GM18505 (cell line): ENCODE measurements at regions not wholly inside any gene's neighbourhood (a gene's known extent, or its start where the extent isn't known, plus 50 kb on each side); places are given as distances from the start of the nearest gene placed in this dataset.
A peak's percentile ranks its signal among the peaks of the same experiment; 100 is the strongest.

Experiments used
- ATAC-seq: cut with Tn5 transposase; IDR thresholded peaks from one replicate; pipeline ENCODE4 v1.9.1; 2021; ENCODE audit not compliant: unreplicated experiment
- POLR2A ChIP-seq: IDR thresholded peaks from 4 replicates; pipeline ENCODE4 v1.6.1; 2011; ENCODE audit warnings: borderline replicate concordance; ENCODE audit not compliant: insufficient read depth, insufficient read length; ENCODE audit errors: extremely low read depth

- TF ChIP-seq POLR2A = no peak
- ATAC-seq = no peak
Observed at GRCh38 chr2:176446718-176447414, 177.6 kb downstream of the MTX2 start.

DNA sequence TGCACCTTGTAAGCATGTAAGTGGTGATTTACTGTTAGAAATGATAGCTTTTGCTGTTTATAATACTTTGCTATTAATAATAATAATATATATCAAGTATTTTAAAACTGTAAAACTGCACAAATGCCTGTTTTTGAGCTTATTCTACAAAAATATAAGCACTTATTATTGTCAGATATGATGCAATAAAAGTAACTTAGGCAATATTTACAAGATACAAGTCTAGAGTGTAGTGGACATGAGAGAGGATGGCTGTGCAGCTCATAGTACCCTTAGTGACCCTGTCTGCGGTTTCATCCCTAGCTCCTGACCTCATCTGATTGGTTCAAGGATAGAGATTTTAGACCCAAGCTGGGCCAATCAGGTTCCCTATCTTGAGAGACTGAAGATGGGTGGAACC lies 178.4 kb downstream of the MTX2 start:
- no peak for TF ChIP-seq POLR2A
- ATAC-seq = no peak

DNA sequence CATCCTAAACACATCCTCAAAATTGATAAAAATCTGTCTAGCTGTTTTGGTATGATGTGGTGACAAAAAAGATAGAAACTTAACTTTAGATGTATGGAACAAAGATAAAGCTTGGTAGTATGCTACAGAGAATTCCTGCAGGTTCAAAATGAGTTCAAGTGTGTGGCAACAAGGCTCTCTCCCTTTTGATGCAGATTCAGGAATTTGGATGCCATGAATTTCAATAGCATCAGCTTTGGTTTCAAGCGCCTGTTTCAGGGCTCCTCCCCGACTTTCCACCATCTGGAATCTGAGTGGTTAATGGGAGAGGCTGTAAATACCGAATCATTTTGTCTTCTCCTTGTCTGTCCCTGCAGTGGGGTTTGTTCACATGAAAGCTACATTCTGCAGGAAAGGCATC lies 180.6 kb downstream of the MTX2 start:
- no peak for ATAC-seq
- TF ChIP-seq POLR2A = no peak

DNA sequence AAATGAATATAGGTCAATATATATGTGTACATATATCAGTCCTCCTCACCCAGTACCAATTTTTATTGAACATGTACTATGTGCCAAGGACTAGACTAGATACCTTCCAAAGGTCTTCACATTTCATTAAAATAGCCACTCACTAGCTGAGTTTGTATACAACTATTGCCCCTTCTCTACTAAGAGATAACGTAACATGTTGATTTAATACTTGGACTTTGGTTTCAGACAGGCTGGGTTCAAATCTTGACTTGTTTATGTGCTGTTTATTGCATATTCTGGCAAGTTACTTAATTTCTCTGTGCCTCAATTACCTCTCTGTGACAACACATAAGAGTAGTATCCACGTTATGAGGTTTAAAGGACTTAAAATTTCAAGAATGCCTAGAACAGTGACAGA lies 184.5 kb downstream of the MTX2 start:
- no peak for ATAC-seq
- TF ChIP-seq POLR2A = no peak

DNA sequence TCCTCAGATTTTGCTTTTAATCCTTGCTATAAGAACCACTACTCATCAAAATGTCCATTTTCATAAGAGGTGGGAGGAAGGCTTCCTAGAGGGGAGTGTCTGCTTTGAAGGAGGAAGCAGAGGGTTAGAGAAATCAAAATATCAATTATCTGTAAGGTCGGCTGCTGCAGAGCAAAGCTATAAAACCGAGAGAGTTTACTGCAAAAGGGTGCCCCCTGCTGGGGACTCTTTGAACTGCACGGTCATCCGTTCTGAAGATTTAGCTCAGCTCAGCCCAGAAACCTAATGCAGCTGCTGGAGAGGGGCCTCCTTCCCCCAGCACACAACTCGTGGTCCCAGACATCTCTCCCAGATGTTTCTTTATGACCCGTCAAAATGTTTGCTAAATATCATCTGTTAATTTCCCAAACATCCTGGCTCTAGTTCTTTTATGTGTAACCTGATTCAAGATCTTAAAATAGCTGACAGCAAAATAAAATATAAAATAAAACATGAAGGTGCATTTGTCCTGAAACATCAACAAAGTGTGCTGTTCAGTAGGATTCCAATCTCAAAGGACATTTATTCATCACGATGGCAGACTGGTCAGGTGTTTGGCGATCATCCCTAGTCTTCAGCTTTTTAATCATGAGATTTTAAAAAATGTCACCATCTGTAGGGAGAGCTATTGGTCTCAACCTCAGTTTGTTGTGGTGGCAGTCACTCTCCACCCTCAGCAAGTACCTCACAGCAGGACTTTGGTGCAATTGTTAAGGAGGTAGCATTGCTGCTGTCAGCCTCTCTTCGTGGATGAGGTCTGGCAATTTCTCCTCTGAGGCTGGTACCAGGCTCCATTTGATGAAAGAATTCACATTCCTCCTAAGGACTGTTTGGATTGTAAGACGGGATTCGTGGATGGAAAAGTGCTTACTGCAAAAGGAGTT lies 185.9 kb downstream of the MTX2 start:
- TF ChIP-seq POLR2A = no peak
- ATAC-seq = peak; percentile 61

- no peak for TF ChIP-seq POLR2A
- ATAC-seq = no peak
Observed at GRCh38 chr2:176455816-176456291, 186.6 kb downstream of the MTX2 start.

GRCh38 chr2:176457481-176457880 lies 188.2 kb downstream of the MTX2 start:
- TF ChIP-seq POLR2A = no peak
- ATAC-seq = no peak

GRCh38 chr2:176461098-176461808 lies 192.0 kb downstream of the MTX2 start:
- no peak for ATAC-seq
- TF ChIP-seq POLR2A = no peak

- no peak for TF ChIP-seq POLR2A
Observed at GRCh38 chr2:176461809-176462670, 192.8 kb downstream of the MTX2 start.

GRCh38 chr2:176463546-176463945 lies 194.3 kb downstream of the MTX2 start:
- no peak for TF ChIP-seq POLR2A
- no peak for ATAC-seq

More at GRCh38 chr2:176461809-176462670, 192.8 kb downstream of the MTX2 start:
- ATAC-seq = no peak

DNA sequence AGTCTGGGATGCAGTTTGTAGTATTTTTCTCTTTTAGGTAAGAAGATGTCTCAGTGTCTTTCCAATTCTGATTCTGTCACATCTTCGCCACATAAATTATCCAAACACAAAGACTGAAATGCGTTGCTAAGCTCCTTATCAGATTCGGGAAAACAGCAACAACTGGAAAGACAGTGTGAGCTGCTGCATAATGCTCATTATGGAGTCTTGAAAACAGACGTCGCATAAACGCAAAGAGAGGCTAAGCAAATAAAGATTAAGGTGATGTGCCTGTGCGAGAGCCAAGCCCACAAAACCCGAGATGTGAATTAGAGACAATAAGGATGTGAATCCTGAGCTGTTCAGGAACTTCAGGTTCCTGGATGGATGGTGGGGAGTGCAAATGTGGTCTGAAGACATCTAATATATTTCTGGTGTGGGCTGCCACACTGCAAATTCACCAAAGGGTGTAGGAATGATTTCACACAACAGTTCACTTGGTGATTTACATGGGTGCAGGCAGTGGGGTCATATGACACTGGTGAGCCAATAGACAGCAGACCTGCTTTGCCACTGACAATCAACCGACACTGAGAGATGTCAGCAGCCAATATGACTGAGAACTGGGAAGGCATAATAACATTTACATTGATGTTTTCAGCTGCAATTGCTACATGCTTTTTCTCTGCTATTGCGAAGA lies 195.8 kb downstream of the MTX2 start:
- ATAC-seq = no peak
- no peak for TF ChIP-seq POLR2A

DNA sequence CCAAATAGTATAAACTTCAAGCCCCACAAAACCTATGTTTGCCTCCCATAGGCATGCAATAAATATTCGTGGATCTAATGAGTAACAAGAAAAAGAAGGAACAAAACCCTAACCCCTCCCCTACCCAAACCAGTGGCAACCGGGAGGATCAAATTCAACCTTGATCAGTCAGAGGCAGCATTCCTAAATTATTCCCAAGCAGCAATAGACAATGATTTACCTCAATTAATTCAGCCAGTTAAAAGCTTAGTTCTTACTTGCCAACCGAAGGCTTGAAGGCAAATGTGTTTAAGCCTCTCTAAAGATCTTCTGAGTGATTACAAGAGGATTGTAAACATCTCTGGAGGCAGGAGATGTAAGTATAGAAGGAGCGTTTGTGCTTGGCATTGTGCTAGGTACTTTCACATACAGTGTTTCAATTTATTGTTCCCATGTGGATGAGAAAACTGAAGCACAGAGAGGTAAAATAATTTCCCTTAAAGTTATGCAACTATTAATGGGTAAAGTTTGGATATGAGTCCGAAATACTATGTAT lies 197.7 kb downstream of the MTX2 start:
- TF ChIP-seq POLR2A = no peak
- ATAC-seq = no peak
